ENCODE measurements at regions not wholly inside any gene's neighbourhood (a gene's known extent, or its start where the extent isn't known, plus 50 kb on each side); places are given as distances from the start of the nearest gene placed in this dataset.

GRCh38 chr1:103327054-103327719 lies 198.3 kb upstream of the RNPC3 start:
- TF ChIP-seq POLR2AphosphoS5 (IDR thresholded peaks at IDR 0.05; ENCODE audit: low read depth, low read length) (no peak), CTCF (IDR thresholded peaks at IDR 0.05 in 2 of 3, conservative IDR thresholded peaks at IDR 0.05 in 1 of 3; ENCODE audit: borderline replicate concordance in 1 of 3, insufficient read depth in 1 of 3, low read depth in 2 of 3, low read length in 2 of 3) (no peak), RAD21 (IDR thresholded peaks at IDR 0.05; ENCODE audit: low read depth) (no peak), ELF1 (IDR thresholded peaks at IDR 0.05; ENCODE audit: borderline replicate concordance, low read depth) (no peak), SRF (IDR thresholded peaks at IDR 0.05; ENCODE audit: low read depth) (no peak), POLR2A (IDR thresholded peaks at IDR 0.05; ENCODE audit: borderline replicate concordance, extremely low read depth, insufficient read depth, insufficient read length) (no peak), ZNF274 (IDR thresholded peaks at IDR 0.05; ENCODE audit: low read depth, low read length) (no peak), REST (IDR thresholded peaks at IDR 0.05; ENCODE audit: low read depth) (no peak), CEBPB (IDR thresholded peaks at IDR 0.05; ENCODE audit: low read depth) (no peak), EZH2 (IDR thresholded peaks at IDR 0.05) (no peak), YY1 (IDR thresholded peaks at IDR 0.05; ENCODE audit: extremely low read depth, insufficient replicate concordance, low read depth, low read length) (no peak)

All from HCT116 (cell line).